SK-N-SH treated with all-trans-retinoic acid at 6 μM for 48 hours (cell line): ENCODE measurements at regions not wholly inside any gene's neighbourhood (a gene's known extent, or its start where the extent isn't known, plus 50 kb on each side); places are given as distances from the start of the nearest gene placed in this dataset.

Experiments used
- ISL1 ChIP-seq: fragments of 250-450 bp; sonication (Bioruptor Pico); IDR thresholded peaks from 2 replicates; pipeline ENCODE4 v2.1.2; 2022; ENCODE audit warnings: mild to moderate bottlenecking, moderate library complexity
- PATZ1 ChIP-seq: fragments of 250-450 bp; sonication (Bioruptor Pico); IDR thresholded peaks from 2 replicates; pipeline ENCODE4 v1.8.0; 2020; ENCODE audit warnings: mild to moderate bottlenecking, moderate library complexity, borderline replicate concordance
- POU6F1 ChIP-seq: fragments of 250-450 bp; sonication (Bioruptor Pico); IDR thresholded peaks from 2 replicates; pipeline ENCODE4 v1.8.0; 2021; ENCODE audit warnings: low read depth, mild to moderate bottlenecking, moderate library complexity, borderline replicate concordance
- TCF4 ChIP-seq: fragments of 250-450 bp; sonication (Bioruptor Pico); IDR thresholded peaks from 2 replicates; pipeline ENCODE4 v1.8.0; 2021; ENCODE audit warnings: mild to moderate bottlenecking, moderate library complexity, borderline replicate concordance
- ZFP3 ChIP-seq: fragments of 250-450 bp; sonication (Bioruptor Pico); IDR thresholded peaks from 2 replicates; pipeline ENCODE4 v1.5.0; 2020; ENCODE audit warnings: mild to moderate bottlenecking, moderate library complexity
- ZFP30 ChIP-seq: fragments of 450-650 bp; formaldehyde crosslinking; IDR thresholded peaks from 2 replicates; pipeline ENCODE4 v1.5.0; 2022; ENCODE audit warnings: mild to moderate bottlenecking, moderate library complexity

GRCh38 chr13:39897636-39898035 is 242.2 kb downstream of the COG6 start:
- TF ChIP-seq ISL1 (CRISPR knock-in tag) (no peak), PATZ1 (CRISPR knock-in tag) (no peak), ZFP3 (CRISPR knock-in tag) (no peak), POU6F1 (CRISPR knock-in tag) (no peak), ZFP30 (CRISPR knock-in tag) (no peak), TCF4 (no peak)
